Fibroblast of skin of left quadriceps (primary cell): ENCODE measurements at regions not wholly inside any gene's neighbourhood (a gene's known extent, or its start where the extent isn't known, plus 50 kb on each side); places are given as distances from the start of the nearest gene placed in this dataset.
"Not testable (repeated sequence)": the region's sequence is repeated elsewhere in the genome, so short reads cannot be mapped to it uniquely, and the experiment has no call there.

Source experiments
- DNase-seq, 2 experiments: peaks; one replicate each; pipeline ENCODE4 v3.0.0-alpha.2; 2013; ENCODE audit warnings: low read depth in 2 of 2

DNA sequence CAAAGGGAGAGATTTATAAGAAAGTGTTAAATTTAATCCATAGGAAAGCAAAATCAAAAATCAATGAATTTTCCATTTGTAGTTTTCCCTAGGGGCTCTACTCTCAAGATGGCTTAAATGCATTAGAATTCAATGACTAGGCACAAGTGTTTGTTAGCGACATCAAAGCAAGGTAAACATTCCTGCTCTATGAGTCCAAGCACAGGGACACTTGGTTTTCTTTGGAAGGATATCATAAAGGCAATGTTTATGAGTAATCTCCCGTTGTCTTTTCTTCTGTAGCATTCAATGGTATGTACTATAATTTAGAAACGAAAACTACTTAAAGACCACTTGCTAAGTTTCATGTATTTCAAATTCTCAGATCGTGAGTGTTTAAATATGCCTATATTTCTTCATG is 54.8 kb upstream of the ZNF717 start:
- DNase-seq = not testable (repeated sequence)

GRCh38 chr3:75850301-75851008 is 65.1 kb upstream of the ZNF717 start:
- DNase-seq = not testable (repeated sequence)

DNA sequence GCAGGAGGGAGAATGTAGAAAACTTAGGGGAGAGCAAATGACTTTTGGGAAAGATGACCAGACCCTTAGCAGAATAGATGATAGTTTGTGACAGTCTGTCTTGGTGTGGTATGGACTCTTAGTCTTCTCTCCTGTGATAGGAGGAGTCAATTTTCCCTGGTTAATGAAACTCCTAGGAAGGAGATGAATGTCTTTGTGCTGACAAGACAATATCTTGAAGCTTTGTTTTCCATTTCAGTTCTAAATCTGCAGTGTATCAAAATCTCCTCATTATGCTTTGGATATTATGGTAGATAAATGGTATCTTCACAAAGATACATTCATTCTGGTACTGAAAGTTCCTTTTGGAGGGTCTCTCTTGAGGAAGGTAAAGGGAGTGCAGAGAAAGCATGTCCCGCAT is 77.8 kb upstream of the ZNF717 start:
- DNase-seq = no peak

DNA sequence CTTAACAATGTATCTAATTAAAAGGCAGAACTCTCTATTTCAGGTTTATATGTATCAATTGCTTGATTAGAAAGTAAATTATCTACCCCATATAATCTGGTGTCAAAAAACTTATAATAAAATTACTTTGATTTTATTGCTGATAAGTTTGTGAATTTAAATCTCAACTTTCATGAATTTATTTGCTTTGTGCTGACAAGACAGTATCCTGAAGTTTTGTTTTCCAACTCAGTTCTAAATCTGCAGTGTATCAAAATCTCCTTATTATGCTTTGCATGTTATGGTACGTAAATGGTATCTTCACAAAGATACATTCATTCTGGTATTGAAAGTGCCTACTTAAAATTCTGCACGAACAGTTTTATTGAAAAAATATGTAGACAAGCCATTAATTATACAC is 78.5 kb upstream of the ZNF717 start:
- no peak for DNase-seq

- DNase-seq = not testable (repeated sequence)
Observed at GRCh38 chr3:75883719-75884118, 98.4 kb upstream of the ZNF717 start.

DNA sequence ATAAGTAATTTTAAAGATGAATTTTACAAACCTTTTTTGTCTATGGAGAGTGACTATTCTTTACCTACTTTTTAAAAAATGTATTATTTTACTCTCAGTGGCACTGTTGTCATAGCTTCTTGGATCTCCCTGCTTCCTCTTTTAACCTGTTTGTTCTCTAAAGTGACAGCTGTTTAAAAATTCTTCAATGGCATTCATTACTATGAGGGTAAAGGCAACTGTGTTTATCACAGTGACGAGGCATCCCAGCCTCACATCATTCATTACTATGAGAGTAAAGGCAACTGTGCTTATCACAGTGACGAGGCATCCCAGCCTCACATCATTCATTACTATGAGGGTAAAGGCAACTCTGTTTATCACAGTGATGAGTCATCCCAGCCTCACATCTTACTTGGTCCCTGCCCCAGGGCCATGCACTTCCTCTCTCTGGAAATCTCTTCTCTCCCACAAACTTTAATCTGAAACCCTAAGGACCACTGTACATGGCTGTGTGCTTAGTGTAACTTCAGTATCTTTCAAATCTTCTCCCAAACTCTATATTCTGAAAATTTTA is 101.7 kb upstream of the ZNF717 start:
- DNase-seq = no peak

DNA sequence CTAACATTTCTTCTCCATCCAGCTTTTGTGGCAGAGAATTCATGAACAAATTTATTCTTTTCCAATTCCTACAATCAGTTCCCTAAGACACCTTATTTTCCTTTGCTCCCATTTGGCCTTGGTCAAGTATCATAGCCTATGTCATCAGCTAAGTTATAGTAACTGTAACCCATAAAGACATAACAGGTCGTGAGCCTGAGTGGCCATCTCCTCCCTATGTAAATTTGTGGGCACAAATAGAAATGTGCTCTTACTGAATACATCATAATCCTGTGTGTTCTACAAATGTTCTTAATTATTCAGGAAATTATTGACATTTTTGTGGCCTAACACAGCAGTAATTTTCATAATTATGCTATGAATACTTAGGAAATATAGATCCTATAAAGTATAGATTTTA is 108.9 kb upstream of the ZNF717 start:
- no peak for DNase-seq

DNA sequence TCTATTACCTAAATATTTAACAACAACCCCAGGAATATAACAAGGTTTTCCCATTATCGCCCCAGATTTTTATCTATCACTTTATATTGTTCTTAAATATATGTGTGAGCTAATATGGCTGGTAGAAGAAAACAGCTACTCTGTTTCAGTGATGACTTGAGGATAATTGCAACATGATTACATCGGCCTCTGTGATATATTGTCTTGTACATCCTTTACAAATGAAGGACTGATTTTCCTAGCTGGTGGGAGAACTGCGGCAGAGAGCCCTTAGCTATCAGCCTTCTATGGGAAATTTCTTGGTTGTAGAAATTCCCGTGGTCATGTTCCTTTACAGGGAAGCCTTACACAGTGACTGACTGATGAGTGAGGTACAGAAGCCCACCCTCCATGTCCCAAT is 110.9 kb upstream of the ZNF717 start:
- DNase-seq = no peak

DNA sequence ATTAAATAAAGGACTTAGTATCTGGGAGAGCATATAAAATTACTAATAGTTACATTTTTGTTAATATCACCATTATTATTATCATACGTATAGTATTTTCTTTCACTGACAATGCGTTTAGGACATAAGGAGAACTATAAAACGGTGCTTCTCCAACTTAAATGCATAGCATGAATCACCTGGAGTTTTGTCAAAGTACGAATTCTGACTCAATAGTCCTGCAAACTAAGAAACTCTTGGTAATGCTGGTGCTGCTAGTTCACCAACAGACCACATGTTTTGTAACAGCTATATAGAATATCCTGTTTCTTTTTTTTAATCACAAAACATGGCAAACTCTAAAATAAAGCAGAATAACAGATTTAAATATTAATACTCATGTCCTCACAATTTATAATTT is 116.1 kb upstream of the ZNF717 start:
- DNase-seq = not testable (repeated sequence)

- no peak for DNase-seq
Observed at GRCh38 chr3:75906555-75907112, 121.3 kb upstream of the ZNF717 start.

DNA sequence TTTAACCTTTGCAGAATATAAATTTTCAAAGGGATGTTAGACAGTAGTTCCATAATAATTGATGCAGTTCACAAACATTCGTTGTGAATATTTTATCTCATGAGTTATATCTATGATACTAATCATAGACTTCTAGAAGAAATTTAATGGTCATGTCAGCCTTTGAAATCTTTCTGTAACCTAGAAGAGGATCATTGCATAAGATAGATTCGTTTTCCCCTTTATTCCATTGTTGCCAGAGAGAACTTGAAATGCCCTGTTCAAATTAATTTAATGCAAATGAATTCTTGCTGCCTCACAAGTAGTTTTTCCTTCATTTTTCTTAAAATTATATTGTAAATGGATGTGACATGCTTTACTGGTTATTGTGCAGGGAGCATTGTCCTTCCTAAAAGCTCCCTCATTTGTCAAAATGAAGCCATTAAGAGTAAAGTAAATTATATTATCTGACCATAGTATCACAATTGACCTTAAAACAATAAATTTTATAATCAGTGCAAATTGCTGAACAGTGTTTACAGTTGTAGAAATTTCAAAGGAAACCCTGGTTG is 128.5 kb upstream of the ZNF717 start:
- DNase-seq = no peak

DNA sequence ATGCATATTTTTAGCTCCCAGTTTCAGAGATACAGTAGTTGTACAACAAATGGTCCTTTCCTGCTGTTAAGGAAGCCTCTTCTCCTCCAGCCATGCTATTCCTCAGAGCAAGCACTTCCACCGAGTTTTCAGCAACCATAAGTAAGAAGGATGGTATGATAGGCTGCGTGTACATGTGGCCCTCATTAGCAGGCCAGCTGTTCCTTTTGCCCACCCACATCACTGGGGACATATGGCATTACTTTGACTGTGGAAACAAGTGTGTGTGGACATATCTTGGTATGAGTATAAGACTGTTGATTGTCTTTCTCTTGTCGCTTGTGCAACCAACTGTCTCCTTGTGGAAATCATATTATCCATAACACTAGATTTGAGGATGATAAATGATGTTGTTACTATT is 129.4 kb upstream of the ZNF717 start:
- not testable (repeated sequence) for DNase-seq

- DNase-seq = no peak
Observed at GRCh38 chr3:75938921-75939320, 153.6 kb upstream of the ZNF717 start.

- no peak for DNase-seq
Observed at GRCh38 chr3:75951941-75952340, 166.6 kb upstream of the ZNF717 start.

DNA sequence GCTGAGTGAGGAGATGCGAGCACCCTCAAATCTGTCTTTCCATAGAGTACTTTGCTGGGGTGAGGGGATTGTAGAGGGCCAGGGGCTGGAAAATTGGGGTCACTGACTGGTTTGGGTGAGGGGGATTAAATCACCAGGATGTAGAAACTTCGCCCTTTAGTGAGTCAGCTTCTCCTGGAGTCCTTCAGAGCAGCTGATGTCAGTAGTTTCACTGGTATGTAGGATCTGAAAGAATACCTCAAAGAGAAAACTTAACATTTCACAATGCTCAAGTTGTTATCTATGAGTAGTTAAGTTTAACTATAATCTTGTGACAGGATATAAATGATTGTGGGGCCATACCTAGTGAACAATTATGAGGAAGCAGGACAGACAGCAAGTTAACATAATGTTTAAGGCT is 174.7 kb upstream of the ZNF717 start:
- DNase-seq = not testable (repeated sequence)

- DNase-seq = not testable (repeated sequence)
Observed at GRCh38 chr3:75962054-75962453, 176.7 kb upstream of the ZNF717 start.

DNA sequence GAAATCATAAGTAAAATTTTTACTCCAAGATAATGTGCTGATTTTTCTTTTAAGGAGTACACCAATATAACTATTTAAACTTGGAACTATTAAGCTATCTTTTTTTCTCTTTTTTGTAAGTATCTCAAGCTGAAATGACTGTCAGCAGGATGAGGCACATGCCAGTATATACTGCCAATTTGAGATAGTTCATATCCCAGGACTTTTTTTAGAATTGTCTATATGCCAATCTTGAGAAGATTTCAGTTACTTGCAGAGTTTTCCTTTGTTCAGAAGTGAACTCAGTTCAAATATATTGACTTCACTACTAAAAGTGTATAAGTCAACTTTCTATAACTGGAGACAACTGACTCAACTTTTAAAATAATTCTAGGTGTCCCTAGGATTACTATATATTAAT is 181.7 kb upstream of the ZNF717 start:
- no peak for DNase-seq

GRCh38 chr3:75978686-75979085 is 193.3 kb upstream of the ZNF717 start:
- DNase-seq = no peak

DNA sequence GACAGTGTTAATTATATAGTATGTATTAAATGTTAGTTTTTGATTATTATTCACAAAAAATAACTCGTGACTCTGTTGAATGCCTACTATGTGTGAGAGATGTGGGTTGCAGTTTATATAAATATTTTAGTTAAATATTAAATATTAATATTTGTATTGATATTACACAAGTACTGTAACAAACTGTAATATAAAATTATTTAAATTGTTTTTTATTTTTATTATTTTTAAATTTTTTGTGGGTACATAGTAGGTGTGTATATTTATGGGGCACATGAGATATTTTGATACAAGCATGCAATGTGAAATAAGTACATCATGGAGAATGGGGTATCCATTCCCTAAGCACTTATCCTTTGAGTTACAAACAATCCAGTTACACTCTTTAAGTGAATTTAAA is 196.1 kb upstream of the ZNF717 start:
- no peak for DNase-seq

GRCh38 chr3:75982151-75982550 is 196.8 kb upstream of the ZNF717 start:
- DNase-seq = no peak

DNA sequence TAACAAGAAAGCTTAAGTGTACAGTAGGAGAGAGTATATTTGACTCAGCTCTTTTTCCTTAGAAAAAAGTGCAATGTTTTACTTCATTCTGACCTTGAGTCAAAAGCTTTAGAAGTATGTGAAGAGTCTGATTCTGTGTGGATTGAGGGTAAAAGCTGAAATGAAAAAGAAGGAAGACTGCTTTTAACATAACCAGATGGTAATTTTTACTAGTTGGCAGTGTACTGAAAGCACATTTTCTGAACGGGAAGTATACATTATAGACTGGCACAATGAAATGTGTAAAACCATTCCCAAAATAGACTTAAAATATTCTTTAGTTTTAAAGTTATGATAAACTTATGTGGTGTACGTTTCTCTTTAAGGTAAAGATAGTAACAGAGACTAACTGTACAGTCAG is 197.8 kb upstream of the ZNF717 start:
- DNase-seq = no peak

GRCh38 chr3:75983609-75984290 is 198.4 kb upstream of the ZNF717 start:
- no peak for DNase-seq

- no peak for DNase-seq
Observed at GRCh38 chr3:75985432-75985831, 200.1 kb upstream of the ZNF717 start.
